ENCODE measurements at regions not wholly inside any gene's neighbourhood (a gene's known extent, or its start where the extent isn't known, plus 50 kb on each side); places are given as distances from the start of the nearest gene placed in this dataset.

- TF ChIP-seq POLR2AphosphoS5 (IDR thresholded peaks at IDR 0.05; ENCODE audit: low read depth, low read length) (no peak), FOXJ3 (CRISPR knock-in tag; IDR thresholded peaks at IDR 0.05) (no peak), TCF12 (IDR thresholded peaks at IDR 0.05) (no peak), SIN3A (IDR thresholded peaks at IDR 0.05; ENCODE audit: borderline replicate concordance, low read depth, low read length) (no peak), FOSL2 (IDR thresholded peaks at IDR 0.05; ENCODE audit: borderline replicate concordance, low read depth) (no peak), GABPA (IDR thresholded peaks at IDR 0.05; ENCODE audit: low read depth) (no peak), EP300 (IDR thresholded peaks at IDR 0.05; ENCODE audit: borderline replicate concordance in 1 of 2, low read depth in 1 of 2, low read length in 1 of 2) (no peak), CHD2 (IDR thresholded peaks at IDR 0.05; ENCODE audit: low read length, partially characterized antibody) (no peak), TEAD4 (IDR thresholded peaks at IDR 0.05; ENCODE audit: borderline replicate concordance, insufficient read depth) (no peak)
- Histone ChIP-seq H3K9me2 (no peaks in the 10 kb centered on the region), H3F3A (replicated peaks; ENCODE audit: insufficient read depth) (no peaks in the 10 kb centered on the region), H3K27me3 (ENCODE audit: insufficient read depth) (no peaks in the 10 kb centered on the region), H3K4me2 (no peak overlapping the region), H3K4me3 (ENCODE audit: low read depth in 2 of 2, low read length in 1 of 2) (no peak overlapping the region), H2AFZ (ENCODE audit: low read depth) (no peak overlapping the region), H3K36me3 (replicated peaks in 1 of 2; ENCODE audit: control insufficient read depth in 1 of 2, insufficient read depth in 2 of 2, low read length in 1 of 2) (no peaks in the 10 kb centered on the region), H3K9me3 (peaks cover 5% of the 10 kb centered on the region; the same call in 1 of the 2 replicates), H3K4me1 (ENCODE audit: control insufficient read depth in 1 of 2, insufficient read depth in 2 of 2, low read depth in 1 of 2, low read length in 1 of 2) (no peaks in the 10 kb centered on the region), H3K27ac (ENCODE audit: low read depth in 2 of 2, low read length in 1 of 2) (no peak overlapping the region), H3K9ac (no peak overlapping the region), H4K20me1 (ENCODE audit: insufficient read depth) (no peaks in the 10 kb centered on the region), H3K79me2 (ENCODE audit: insufficient read depth) (no peaks in the 10 kb centered on the region)
- CTCF ChIA-PET = interaction anchor here (1.4 kb wide), 1 partner anchor 12 kb away, joined by 4 read pairs; no protein-coding TSS in a partner anchor
- POLR2A ChIA-PET = no interaction called here
- WGBS (ENCODE audit: low lambda C conversion rate) = 16% methylated on average over 6 of the region's 6 CpGs
- DNase-seq = no peak
Measured at GRCh38 chr2:105999211-105999989, 194.7 kb downstream of the UXS1 start.

- 23% methylated on average over 2 of the region's 2 CpGs for WGBS (ENCODE audit: low lambda C conversion rate)
- no peak overlapping the region for H3K4me3 ChIP-seq (ENCODE audit: low read depth in 2 of 2, low read length in 1 of 2)
- H3K9me2 ChIP-seq = no peaks in the 10 kb centered on the region
- POLR2A ChIA-PET = no interaction called here
- no peaks in the 10 kb centered on the region for H3K4me1 ChIP-seq (ENCODE audit: control insufficient read depth in 1 of 2, insufficient read depth in 2 of 2, low read depth in 1 of 2, low read length in 1 of 2)
- no peaks in the 10 kb centered on the region for H3K36me3 ChIP-seq (replicated peaks in 1 of 2; ENCODE audit: control insufficient read depth in 1 of 2, insufficient read depth in 2 of 2, low read length in 1 of 2)
- no peak overlapping the region for H3K4me2 ChIP-seq
- H3K9ac ChIP-seq = no peak overlapping the region
- H4K20me1 ChIP-seq (ENCODE audit: insufficient read depth) = no peaks in the 10 kb centered on the region
- H3K79me2 ChIP-seq (ENCODE audit: insufficient read depth) = no peaks in the 10 kb centered on the region
- TF ChIP-seq POLR2AphosphoS5 (IDR thresholded peaks at IDR 0.05; ENCODE audit: low read depth, low read length) (no peak), FOXJ3 (CRISPR knock-in tag; IDR thresholded peaks at IDR 0.05) (no peak), RFX5 (IDR thresholded peaks at IDR 0.05; ENCODE audit: low read length) (no peak), CHD2 (IDR thresholded peaks at IDR 0.05; ENCODE audit: low read length, partially characterized antibody) (no peak), ZBTB33 (IDR thresholded peaks at IDR 0.05; ENCODE audit: borderline replicate concordance, low read depth) (no peak), GABPA (IDR thresholded peaks at IDR 0.05; ENCODE audit: low read depth) (no peak), RCOR1 (IDR thresholded peaks at IDR 0.05; ENCODE audit: low read length) (no peak)
- H3K27me3 ChIP-seq (ENCODE audit: insufficient read depth) = no peaks in the 10 kb centered on the region
- no peak overlapping the region for H2AFZ ChIP-seq (ENCODE audit: low read depth)
- CTCF ChIA-PET = no interaction called here
- peaks cover 3% of the 10 kb centered on the region; the same call in 1 of the 2 replicates for H3K9me3 ChIP-seq
- no peak for DNase-seq
- H3K27ac ChIP-seq (ENCODE audit: low read depth in 2 of 2, low read length in 1 of 2) = no peak overlapping the region
- no peaks in the 10 kb centered on the region for H3F3A ChIP-seq (replicated peaks; ENCODE audit: insufficient read depth)
Measured at GRCh38 chr2:105997711-105998110, 196.4 kb downstream of the UXS1 start.
